ENCODE measurements at regions not wholly inside any gene's neighbourhood (a gene's known extent, or its start where the extent isn't known, plus 50 kb on each side); places are given as distances from the start of the nearest gene placed in this dataset.

DNA sequence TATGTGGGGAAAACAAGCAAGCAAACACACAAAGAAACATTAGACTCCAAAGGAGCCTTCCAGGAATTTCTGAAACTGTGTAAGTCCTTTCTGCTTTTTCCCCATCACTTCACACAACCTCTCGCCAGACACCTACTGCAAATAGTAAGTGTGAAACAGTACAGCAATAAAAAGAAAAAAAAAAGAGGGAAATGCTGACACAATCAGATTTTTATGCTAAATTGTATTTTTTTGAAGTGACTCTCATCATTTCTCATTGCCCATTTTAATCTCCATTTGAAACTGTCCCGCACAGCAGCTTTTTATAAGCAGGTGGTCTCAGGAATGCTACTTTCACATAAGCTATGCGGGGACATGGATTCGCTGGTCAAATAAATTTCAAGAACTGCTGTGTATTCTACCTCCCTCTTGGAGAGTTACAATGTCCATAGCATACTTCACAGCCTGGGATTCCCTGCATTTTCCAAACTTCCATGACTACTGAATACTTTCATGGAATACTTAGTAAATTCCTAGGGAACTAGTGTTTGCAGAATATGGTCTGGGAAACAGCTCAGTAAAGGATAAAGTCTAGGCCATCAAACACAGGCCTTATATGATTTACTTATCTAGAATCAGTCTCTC lies 139.9 kb upstream of the TSHZ2 start:
- H3K79me1 ChIP-seq (ENCODE audit: low read depth in 1 of 2, low read length in 2 of 2), result no peaks in the 10 kb centered on the region
- H3K23ac ChIP-seq (ENCODE audit: low read depth, low read length), result no peak overlapping the region
- no peak overlapping the region for H2AK9ac ChIP-seq (replicated peaks; ENCODE audit: low read depth, low read length, poor library complexity)
- no peak overlapping the region for H2AFZ ChIP-seq (replicated peaks; ENCODE audit: low read length, poor library complexity)
- H4K91ac ChIP-seq (ENCODE audit: insufficient read depth, low read depth, low read length), result no peak overlapping the region
- intact Hi-C loops (cut with micrococcal nuclease) (no loop called here), dilution Hi-C loops (cut with HindIII; ENCODE audit: low sequenced_read_pairs, unreplicated experiment) (no loop called here), in situ Hi-C loops (cut with MboI; ENCODE audit: low sequenced_read_pairs) (no loop called here)
- no peak overlapping the region for H3K56ac ChIP-seq (ENCODE audit: extremely low read depth, insufficient read depth, low read length)
- H4K8ac ChIP-seq (ENCODE audit: low read depth in 2 of 2, low read length in 2 of 2), result no peak overlapping the region
- no peak overlapping the region for H3K14ac ChIP-seq (replicated peaks; ENCODE audit: low read depth, low read length)
- TF ChIP-seq BHLHE40 (IDR thresholded peaks at IDR 0.05; ENCODE audit: low read depth, low read length) (no peak), MXI1 (IDR thresholded peaks at IDR 0.05; ENCODE audit: borderline replicate concordance, low read depth, low read length) (no peak), MAFK (IDR thresholded peaks at IDR 0.05; ENCODE audit: low read depth, low read length) (peak; percentile 74), CHD1 (IDR thresholded peaks at IDR 0.05; ENCODE audit: low read depth, low read length) (no peak)
- TF ChIP-seq, protein P1, sequence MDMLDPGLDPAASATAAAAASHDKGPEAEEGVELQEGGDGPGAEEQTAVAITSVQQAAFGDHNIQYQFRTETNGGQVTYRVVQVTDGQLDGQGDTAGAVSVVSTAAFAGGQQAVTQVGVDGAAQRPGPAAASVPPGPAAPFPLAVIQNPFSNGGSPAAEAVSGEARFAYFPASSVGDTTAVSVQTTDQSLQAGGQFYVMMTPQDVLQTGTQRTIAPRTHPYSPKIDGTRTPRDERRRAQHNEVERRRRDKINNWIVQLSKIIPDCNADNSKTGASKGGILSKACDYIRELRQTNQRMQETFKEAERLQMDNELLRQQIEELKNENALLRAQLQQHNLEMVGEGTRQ (IDR thresholded peaks at IDR 0.05; ENCODE audit: low read depth, low read length), result no peak
- no peaks in the 10 kb centered on the region for H3K9me1 ChIP-seq (ENCODE audit: insufficient read depth, low read length)
- no CpG with 5 or more reads among the region's 4 CpGs for WGBS, 2 experiments (ENCODE audit: extremely low coverage in 2 of 2, insufficient read length in 1 of 2)
- no peak overlapping the region for H3K4me3 ChIP-seq (ENCODE audit: insufficient read depth, low read depth, low read length)
- H3K9ac ChIP-seq (ENCODE audit: low read depth, low read length), result no peak overlapping the region
- H2BK120ac ChIP-seq (ENCODE audit: low read depth, low read length), result no peak overlapping the region
- no peak overlapping the region for H2AK5ac ChIP-seq (ENCODE audit: low read depth, low read length)
- DNase-seq (no peak), ATAC-seq (ENCODE audit: low read depth) (no peak)
- no peak overlapping the region for H3K27ac ChIP-seq (ENCODE audit: insufficient read depth, low read length)
- H3K4ac ChIP-seq (ENCODE audit: low read depth, low read length), result no peak overlapping the region
- BruUV-seq (replicated peaks), result no TSS peak
- no peak overlapping the region for H2BK5ac ChIP-seq (ENCODE audit: low read depth, low read length, poor library complexity, severe bottlenecking)
- H3K27me3 ChIP-seq (ENCODE audit: control insufficient read depth, insufficient read depth, low read length), result no peaks in the 10 kb centered on the region
- no peaks in the 10 kb centered on the region for H4K20me1 ChIP-seq (ENCODE audit: insufficient read depth, low read length)
- H2BK15ac ChIP-seq (ENCODE audit: low read depth, low read length), result no peak overlapping the region
- H3K4me2 ChIP-seq (ENCODE audit: low read depth, low read length), result no peak overlapping the region
- ChIA-PET CTCF (no interaction called here), POLR2A (ENCODE audit: unreplicated experiment) (no interaction called here)
- no peaks in the 10 kb centered on the region for H3K4me1 ChIP-seq (ENCODE audit: control insufficient read depth, insufficient read depth, low read length)
- H4K5ac ChIP-seq (ENCODE audit: low read depth, low read length), result no peak overlapping the region
- H2BK20ac ChIP-seq (ENCODE audit: low read depth, low read length), result no peak overlapping the region
- H3K18ac ChIP-seq (ENCODE audit: low read depth, low read length), result no peak overlapping the region
- 0 out of 2 replicates have a peak, but pooled peaks cover 2% of the 10 kb centered on the region for H3K9me3 ChIP-seq (ENCODE audit: control insufficient read depth, insufficient read depth, low read length)
- no peaks in the 10 kb centered on the region for H3K36me3 ChIP-seq (ENCODE audit: control insufficient read depth, insufficient read depth, low read length)

Measured in IMR-90 (cell line).